Effector CD8-positive, alpha-beta T cell (primary cell): ENCODE measurements at regions not wholly inside any gene's neighbourhood (a gene's known extent, or its start where the extent isn't known, plus 50 kb on each side); places are given as distances from the start of the nearest gene placed in this dataset.
"Not testable (repeated sequence)": the region's sequence is repeated elsewhere in the genome, so short reads cannot be mapped to it uniquely, and the experiment has no call there.

Experiments used
- DNase-seq: peaks from one replicate; lab custom pipeline; 2025; lab: John Stamatoyannopoulos, UW

- no peak for DNase-seq
Measured at GRCh38 chr5:99019812-99020697, 91.2 kb upstream of the CHD1 start.

- no peak for DNase-seq
Measured at GRCh38 chr5:99019254-99019653, 90.4 kb upstream of the CHD1 start.

GRCh38 chr5:99010294-99010693 is 81.5 kb upstream of the CHD1 start:
- DNase-seq: no peak

GRCh38 chr5:99008009-99008408 is 79.2 kb upstream of the CHD1 start:
- DNase-seq: not testable (repeated sequence)

GRCh38 chr5:99005506-99005905 is 76.7 kb upstream of the CHD1 start:
- no peak for DNase-seq

- DNase-seq: no peak
Measured at GRCh38 chr5:99004960-99005359, 76.2 kb upstream of the CHD1 start.

- no peak for DNase-seq
Measured at GRCh38 chr5:99000876-99001275, 72.1 kb upstream of the CHD1 start.

GRCh38 chr5:99000221-99000620 is 71.4 kb upstream of the CHD1 start:
- no peak for DNase-seq

- no peak for DNase-seq
Measured at GRCh38 chr5:98999631-99000030, 70.8 kb upstream of the CHD1 start.

GRCh38 chr5:98997000-98997399 is 68.2 kb upstream of the CHD1 start:
- no peak for DNase-seq

- DNase-seq: no peak
Measured at GRCh38 chr5:98994611-98995010, 65.8 kb upstream of the CHD1 start.

- no peak for DNase-seq
Measured at GRCh38 chr5:98993512-98993911, 64.7 kb upstream of the CHD1 start.

GRCh38 chr5:98992552-98992951 is 63.7 kb upstream of the CHD1 start:
- no peak for DNase-seq

- no peak for DNase-seq
Measured at GRCh38 chr5:98989727-98990126, 60.9 kb upstream of the CHD1 start.

- DNase-seq: no peak
Measured at GRCh38 chr5:98986587-98986986, 57.8 kb upstream of the CHD1 start.

- DNase-seq: no peak
Measured at GRCh38 chr5:98982880-98983279, 54.1 kb upstream of the CHD1 start.
